ENCODE measurements at regions not wholly inside any gene's neighbourhood (a gene's known extent, or its start where the extent isn't known, plus 50 kb on each side); places are given as distances from the start of the nearest gene placed in this dataset.

DNA sequence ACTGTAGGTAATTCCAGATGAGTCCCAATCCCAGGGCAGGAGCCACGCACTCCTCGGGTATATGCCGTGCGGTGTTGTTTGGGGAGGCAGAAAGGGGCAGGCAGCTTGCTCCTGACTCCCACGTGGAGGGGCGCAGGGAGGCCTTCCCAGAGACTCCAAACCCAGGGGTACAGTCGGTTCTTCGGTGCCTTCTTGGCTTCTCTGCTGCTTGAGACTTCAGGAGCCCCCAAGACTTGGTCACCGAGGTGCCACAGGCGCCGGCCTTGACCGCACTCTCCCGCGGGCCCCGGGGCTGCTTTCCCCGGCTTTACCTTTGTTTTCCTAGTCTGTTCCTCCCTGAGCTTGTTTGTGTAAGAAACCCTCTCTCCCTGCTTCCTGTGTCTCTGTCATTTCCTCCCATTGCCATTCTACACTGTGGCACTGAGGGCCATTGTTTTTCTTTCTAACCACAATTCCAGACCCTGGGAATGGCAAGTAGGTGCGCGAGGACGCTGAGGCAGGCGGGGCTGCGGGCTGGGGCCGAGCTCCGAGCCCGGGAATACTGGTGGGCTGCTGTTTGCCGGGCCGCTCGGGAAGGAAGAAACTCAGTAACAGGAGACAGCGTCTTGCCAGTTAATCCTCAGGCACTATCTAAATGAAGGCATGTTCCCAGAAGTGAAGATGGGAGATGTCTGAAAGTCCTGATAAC is 215.6 kb upstream of the HEY2 start:
- H3K27ac ChIP-seq, result no peak overlapping the region
- DNase-seq (ENCODE audit: low read depth, low spot score), result no peak

GRCh38 chr6:125534430-125535263 is 214.8 kb upstream of the HEY2 start:
- no peak overlapping the region for H3K27ac ChIP-seq
- no peak for DNase-seq (ENCODE audit: low read depth, low spot score)

DNA sequence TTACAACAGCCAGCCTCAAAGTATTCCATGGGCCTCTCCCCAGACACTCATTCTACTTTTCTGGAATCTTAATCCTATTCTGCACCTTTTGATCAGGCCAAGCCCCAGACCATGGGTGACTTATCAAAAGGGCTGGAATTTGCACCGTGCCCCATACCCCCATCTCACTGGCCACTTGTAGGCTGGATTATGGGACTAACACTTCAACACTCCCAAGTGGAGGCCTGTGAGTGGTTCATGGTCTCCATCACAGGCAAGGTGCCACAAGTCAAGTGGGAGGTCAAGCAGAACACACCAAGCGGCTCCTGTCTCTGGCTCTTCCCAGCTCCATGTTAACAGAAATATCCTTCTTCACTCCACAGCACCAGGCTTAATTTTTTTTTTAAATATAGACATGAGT is 212.3 kb upstream of the HEY2 start:
- H3K27ac ChIP-seq, result no peak overlapping the region
- DNase-seq (ENCODE audit: low read depth, low spot score), result no peak

DNA sequence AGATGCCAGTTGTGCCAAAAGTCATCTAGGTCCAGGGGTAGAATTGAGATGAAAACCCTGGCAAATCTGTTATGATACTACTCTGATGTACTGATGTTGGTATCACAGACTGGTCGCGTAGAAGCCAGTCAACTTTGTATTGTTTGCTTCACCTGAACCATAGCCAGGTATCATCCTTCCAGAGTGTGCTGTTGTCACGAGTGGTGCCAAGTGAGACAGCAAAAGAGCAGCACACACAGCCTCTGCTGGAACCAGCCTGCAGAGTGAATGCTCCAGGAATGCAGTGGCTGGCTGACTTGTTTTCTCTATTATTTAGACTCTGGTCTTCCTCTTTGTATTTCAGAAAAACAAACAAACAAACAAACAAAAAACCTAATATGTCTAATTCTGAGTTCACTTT is 209.5 kb upstream of the HEY2 start:
- no peak for DNase-seq (ENCODE audit: low read depth, low spot score)
- H3K27ac ChIP-seq, result no peak overlapping the region

DNA sequence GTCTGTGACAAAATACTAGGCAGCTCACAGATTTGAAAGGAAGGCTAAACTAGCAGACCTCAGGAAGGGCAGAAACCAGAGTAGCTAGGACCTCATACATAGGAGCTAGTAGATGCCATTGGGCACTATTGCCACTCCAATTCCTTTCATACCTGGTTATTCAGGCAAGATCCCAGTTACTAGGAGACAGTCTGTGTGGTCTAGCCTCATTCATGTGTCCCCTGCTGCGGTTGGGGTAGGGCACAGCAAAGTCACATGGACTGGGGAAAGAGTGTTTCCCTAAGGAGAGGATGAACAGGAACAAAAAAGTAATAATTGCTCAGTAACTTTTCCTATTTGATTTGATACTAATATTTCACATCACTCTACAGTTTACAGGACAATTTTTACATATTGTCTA is 204.6 kb upstream of the HEY2 start:
- H3K27ac ChIP-seq, result no peak overlapping the region
- DNase-seq (ENCODE audit: low read depth, low spot score), result no peak

- no peak for DNase-seq (ENCODE audit: low read depth, low spot score)
- no peak overlapping the region for H3K27ac ChIP-seq
Measured at GRCh38 chr6:125546841-125547251, 202.6 kb upstream of the HEY2 start.

- no peak overlapping the region for H3K27ac ChIP-seq
- DNase-seq (ENCODE audit: low read depth, low spot score), result no peak
Measured at GRCh38 chr6:125547381-125547780, 202.1 kb upstream of the HEY2 start.

- H3K27ac ChIP-seq, result no peak overlapping the region
- no peak for DNase-seq (ENCODE audit: low read depth, low spot score)
Measured at GRCh38 chr6:125549202-125549884, 200.1 kb upstream of the HEY2 start.

DNA sequence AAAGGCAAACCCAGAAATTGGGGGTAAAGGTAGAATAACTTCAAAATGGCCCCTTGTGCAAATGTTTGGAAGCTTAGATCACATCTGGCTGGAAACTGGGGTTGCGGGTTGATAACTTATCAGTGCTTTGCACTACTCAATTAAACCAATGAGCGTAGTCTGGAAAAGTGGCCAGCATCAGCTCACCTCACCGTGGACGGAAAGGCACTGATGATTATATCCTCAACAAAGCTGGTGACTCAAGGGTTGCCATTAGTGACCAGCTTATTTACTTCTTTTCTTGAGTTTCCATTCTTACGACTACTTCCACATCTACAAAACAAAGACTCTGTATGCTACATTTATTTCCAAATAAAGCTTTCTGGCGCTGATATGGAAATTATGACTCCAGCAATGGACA is 198.5 kb upstream of the HEY2 start:
- no peak for DNase-seq (ENCODE audit: low read depth, low spot score)
- no peak overlapping the region for H3K27ac ChIP-seq

- DNase-seq (ENCODE audit: low read depth, low spot score), result no peak
Measured at GRCh38 chr6:125552819-125553218, 196.6 kb upstream of the HEY2 start.

DNA sequence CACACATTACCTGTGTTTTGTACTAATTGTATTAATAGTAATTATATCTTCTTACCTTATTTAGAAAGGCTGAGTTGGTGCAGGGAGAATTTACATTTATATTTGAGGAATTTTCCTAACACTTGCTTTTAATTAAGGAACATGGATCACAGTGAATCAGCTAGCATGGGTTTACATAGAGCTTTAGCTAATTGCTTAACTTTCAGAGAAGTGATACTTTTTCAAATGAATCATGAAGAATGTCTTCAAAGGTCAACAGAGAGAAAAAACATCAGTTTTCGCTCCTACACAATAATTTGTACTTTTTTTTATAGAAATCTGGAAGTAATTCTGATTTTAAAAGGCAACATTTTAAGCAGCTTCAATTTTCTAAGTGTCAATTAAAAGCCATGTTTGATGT is 195.0 kb upstream of the HEY2 start:
- DNase-seq (ENCODE audit: low read depth, low spot score), result no peak
- H3K27ac ChIP-seq, result no peak overlapping the region

More at GRCh38 chr6:125552819-125553218, 196.6 kb upstream of the HEY2 start:
- H3K27ac ChIP-seq, result no peak overlapping the region

GRCh38 chr6:125558241-125558843 is 191.1 kb upstream of the HEY2 start:
- H3K27ac ChIP-seq, result no peak overlapping the region

DNA sequence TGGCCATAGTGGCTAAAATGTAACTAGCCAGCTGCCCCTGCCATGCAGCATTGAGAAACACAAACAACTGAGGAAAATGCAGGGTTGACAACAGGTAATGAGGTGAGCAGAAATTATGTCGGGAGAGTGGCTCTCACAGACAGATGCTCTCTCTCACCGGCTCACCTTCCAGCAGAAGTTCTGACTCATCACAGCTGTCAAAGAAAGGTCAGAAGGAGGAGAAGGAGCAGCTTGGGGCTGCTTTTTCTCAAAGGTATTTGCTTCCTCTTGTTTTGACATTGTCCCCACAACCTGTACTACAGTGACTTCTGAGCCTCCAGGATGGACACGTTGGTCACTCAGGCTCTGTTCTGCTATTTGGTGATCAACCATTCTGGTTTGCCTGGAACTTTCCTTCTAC is 190.5 kb upstream of the HEY2 start:
- no peak overlapping the region for H3K27ac ChIP-seq
- DNase-seq (ENCODE audit: low read depth, low spot score), result no peak

More at GRCh38 chr6:125558241-125558843, 191.1 kb upstream of the HEY2 start:
- DNase-seq (ENCODE audit: low read depth, low spot score), result no peak

DNA sequence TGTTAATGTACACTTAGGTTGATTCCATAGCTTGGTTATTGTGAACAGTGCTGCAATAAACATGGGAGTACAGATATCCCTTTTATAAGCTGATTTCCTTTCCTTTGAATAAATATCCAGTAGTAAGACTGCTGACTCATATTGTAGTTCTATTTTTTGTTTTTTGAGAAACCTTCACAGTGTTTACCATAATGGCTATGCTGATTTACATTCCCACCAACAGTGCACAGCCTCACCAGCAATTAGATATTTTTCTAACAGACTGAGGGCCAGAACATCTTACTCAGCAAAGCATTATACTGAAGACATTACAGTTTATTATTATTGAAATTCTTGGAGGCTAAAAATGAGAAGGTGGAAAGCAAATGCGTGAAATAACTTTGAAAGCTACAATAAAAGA is 187.3 kb upstream of the HEY2 start:
- H3K27ac ChIP-seq, result no peak overlapping the region
- DNase-seq (ENCODE audit: low read depth, low spot score), result no peak

DNA sequence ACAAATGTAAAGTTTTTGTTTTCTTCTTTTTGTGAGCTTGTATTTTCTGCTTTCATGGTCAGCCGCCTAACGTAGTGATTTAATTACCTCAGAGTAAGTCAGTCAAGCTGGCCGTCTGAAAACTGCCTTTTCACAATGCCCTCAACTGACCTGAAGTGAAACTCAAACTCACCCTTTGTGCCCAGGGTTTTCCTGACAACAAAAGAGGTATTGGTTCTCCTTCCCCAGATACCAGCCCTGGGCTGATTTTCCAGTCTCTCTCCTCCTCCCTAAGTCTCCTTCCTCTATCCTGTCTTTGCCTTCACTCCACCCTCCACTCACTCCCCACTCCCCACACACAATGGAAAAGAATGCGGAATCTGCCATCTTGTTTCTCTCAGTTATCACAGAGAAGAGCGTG is 184.5 kb upstream of the HEY2 start:
- no peak overlapping the region for H3K27ac ChIP-seq

DNA sequence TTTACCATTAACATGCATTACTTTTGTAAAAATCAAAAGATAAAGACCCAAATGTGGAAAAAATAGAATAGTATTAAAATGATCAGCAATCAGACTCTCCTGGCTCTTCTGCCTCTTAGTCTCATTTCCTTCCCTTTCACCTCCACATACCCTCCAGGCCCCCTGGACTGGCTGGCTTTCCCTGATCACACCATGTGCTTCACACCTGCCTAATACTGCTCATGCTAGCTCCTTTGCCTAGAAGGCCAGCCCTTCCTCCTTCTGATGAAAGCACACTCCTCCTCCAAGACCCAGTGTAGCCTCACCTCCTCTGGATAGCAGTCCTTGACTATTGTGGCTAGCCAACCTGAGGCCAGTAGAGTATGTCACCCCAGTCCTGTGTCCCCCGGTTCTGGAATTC is 182.0 kb upstream of the HEY2 start:
- no peak for DNase-seq (ENCODE audit: low read depth, low spot score)

More for the DNA sequence above, 184.5 kb upstream of the HEY2 start:
- DNase-seq (ENCODE audit: low read depth, low spot score), result no peak

GRCh38 chr6:125568609-125569008 is 180.8 kb upstream of the HEY2 start:
- no peak overlapping the region for H3K27ac ChIP-seq
- no peak for DNase-seq (ENCODE audit: low read depth, low spot score)

More for the DNA sequence above, 182.0 kb upstream of the HEY2 start:
- H3K27ac ChIP-seq, result no peak overlapping the region

GRCh38 chr6:125570526-125570925 is 178.9 kb upstream of the HEY2 start:
- no peak for DNase-seq (ENCODE audit: low read depth, low spot score)
- H3K27ac ChIP-seq, result no peak overlapping the region

DNA sequence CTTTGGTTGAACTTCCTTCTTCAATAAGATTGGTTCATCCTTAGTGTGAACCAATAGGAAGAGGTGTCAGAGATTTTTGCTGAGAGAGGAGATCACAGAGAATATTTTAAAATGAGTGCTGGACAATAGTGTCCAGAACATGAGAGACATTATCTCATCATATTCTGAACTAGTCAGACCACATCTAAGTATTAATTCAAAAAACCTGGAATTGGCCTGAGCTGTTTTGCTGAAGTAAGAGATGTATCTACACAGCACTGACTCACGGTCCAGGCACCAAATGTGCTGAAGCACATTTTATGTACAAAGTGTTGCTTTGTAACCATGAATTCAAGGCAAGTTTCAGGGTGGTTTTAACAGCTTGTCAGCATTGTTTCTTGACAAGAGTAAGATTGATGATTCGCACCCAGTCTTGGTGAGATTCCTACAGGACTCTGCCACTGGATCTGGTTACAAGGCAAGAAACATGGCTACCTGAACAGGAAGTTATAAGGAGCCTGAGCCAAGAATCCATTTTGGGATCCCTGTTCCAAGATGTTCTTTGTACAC is 178.2 kb upstream of the HEY2 start:
- no peak for DNase-seq (ENCODE audit: low read depth, low spot score)
- H3K27ac ChIP-seq, result no peak overlapping the region

DNA sequence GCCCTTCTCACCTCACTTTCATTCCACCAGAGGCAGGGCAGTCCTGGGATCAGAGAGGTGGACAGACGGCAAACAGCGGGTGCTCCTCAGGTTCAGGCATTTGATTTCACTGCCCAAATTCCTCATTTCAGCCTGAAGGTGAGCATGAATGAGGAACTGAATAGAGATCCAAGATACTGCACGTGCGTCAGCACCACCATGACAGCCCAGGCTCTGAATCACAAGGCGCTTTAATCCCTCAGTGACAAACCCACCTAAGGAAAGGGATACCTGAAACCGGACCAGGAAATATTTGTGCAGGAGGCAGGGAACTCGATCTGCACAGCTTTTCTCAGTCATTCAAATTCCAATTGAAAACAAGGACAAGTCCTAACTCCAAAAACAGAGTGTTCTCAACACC is 174.8 kb upstream of the HEY2 start:
- DNase-seq (ENCODE audit: low read depth, low spot score), result no peak
- no peak overlapping the region for H3K27ac ChIP-seq

Data from epithelial cell of prostate (primary cell).